ENCODE measurements at regions not wholly inside any gene's neighbourhood (a gene's known extent, or its start where the extent isn't known, plus 50 kb on each side); places are given as distances from the start of the nearest gene placed in this dataset.

DNA sequence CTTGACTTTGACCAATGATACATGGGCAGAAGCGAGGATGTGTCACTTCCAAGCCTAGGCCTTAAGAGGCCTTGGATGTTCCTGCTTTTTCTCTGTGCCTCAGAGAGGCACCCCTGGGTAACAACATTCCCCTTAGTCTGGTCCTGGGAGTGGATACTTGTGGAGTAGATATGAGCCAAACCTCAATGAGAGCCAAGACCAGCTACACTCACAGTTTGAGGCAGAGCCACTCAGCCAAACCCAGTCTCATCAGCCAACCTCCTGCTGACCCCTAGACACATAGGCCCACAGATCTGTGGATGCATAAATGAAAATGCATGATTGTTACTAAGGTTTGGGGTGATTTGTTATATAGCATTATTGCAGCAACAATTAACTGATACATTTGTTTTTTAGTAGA lies 114.2 kb downstream of the ZNF621 start:
- intact Hi-C loops (cut with DNase I; ENCODE audit: low total_unique reads) = no loop called here
- no peak for DNase-seq (ENCODE audit: low spot score in 2 of 2)
- TF ChIP-seq POLR2AphosphoS5 (IDR thresholded peaks at IDR 0.05) (no peak), CTCF (IDR thresholded peaks at IDR 0.05) (no peak), POLR2A (IDR thresholded peaks at IDR 0.05) (no peak)

DNA sequence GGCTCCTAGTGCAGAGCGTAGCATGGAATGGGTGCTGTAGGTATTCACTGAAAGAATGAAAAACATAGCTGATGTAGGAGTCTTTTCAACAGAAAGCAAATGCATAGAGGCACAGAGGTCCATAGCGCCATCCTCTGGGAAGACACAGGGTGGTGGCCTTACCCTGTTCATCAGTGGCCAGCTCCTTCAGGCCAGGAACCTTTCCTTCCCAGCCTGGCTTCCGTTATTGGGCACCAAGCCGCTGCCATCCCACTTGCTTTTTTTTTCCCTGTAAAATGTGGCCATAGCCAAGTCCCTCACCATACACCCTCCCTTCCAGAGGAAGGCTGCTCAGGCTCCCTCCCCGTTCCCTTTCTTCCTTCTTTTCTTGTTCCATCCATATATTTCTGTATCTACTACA lies 118.1 kb downstream of the ZNF621 start:
- no peaks in the 10 kb centered on the region for H3K36me3 ChIP-seq
- no peak for DNase-seq (ENCODE audit: low spot score in 2 of 2)
- TF ChIP-seq CTCF (IDR thresholded peaks at IDR 0.05) = no peak
- no peak for TF ChIP-seq POLR2A (IDR thresholded peaks at IDR 0.05)
- TF ChIP-seq POLR2AphosphoS5 (IDR thresholded peaks at IDR 0.05) = no peak
- no peak overlapping the region for H3K4me3 ChIP-seq
- intact Hi-C loops (cut with DNase I; ENCODE audit: low total_unique reads) = no loop called here
- H3K4me1 ChIP-seq = no peaks in the 10 kb centered on the region
- H3K27me3 ChIP-seq = no peaks in the 10 kb centered on the region
- H3K9me3 ChIP-seq = no peaks in the 10 kb centered on the region
- H3K27ac ChIP-seq = no peak overlapping the region

More for the DNA sequence above, 114.2 kb downstream of the ZNF621 start:
- H3K9me3 ChIP-seq = no peaks in the 10 kb centered on the region
- H3K27ac ChIP-seq = no peak overlapping the region
- H3K36me3 ChIP-seq = no peaks in the 10 kb centered on the region
- no peak overlapping the region for H3K4me3 ChIP-seq
- H3K27me3 ChIP-seq = no peaks in the 10 kb centered on the region
- no peaks in the 10 kb centered on the region for H3K4me1 ChIP-seq

DNA sequence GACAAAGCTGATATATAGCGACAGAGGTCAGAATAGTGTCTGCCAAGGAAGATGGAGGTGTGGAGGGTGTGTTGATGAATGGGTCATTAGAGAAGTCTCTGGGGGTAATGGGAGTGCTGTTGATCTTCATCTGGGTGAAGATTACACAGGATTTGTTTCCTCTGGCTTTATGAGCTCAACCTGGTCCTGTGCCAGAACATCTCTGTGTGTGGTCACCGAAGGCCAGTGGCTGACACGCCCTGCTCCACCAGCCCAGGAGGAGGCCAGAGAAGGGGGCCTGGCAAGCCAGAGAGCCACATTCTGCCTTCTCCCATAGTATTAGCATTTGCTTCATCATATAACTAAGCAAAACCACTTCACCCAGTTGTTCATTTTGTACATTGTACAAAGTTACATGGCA lies 121.1 kb downstream of the ZNF621 start:
- Histone ChIP-seq H3K4me3 (no peak overlapping the region), H3K4me1 (no peaks in the 10 kb centered on the region), H3K36me3 (no peaks in the 10 kb centered on the region), H3K9me3 (no peaks in the 10 kb centered on the region), H3K27me3 (no peaks in the 10 kb centered on the region), H3K27ac (no peak overlapping the region)
- intact Hi-C loops (cut with DNase I; ENCODE audit: low total_unique reads) = no loop called here
- TF ChIP-seq CTCF (IDR thresholded peaks at IDR 0.05) (no peak), POLR2AphosphoS5 (IDR thresholded peaks at IDR 0.05) (no peak), POLR2A (IDR thresholded peaks at IDR 0.05) (no peak)
- no peak for DNase-seq (ENCODE audit: low spot score in 2 of 2)

- no peak for TF ChIP-seq POLR2A (IDR thresholded peaks at IDR 0.05)
- no peak for TF ChIP-seq CTCF (IDR thresholded peaks at IDR 0.05)
- TF ChIP-seq POLR2AphosphoS5 (IDR thresholded peaks at IDR 0.05) = no peak
- Histone ChIP-seq H3K27me3 (no peaks in the 10 kb centered on the region), H3K9me3 (no peaks in the 10 kb centered on the region)
Measured at GRCh38 chr3:40649346-40649745, 124.6 kb downstream of the ZNF621 start.

DNA sequence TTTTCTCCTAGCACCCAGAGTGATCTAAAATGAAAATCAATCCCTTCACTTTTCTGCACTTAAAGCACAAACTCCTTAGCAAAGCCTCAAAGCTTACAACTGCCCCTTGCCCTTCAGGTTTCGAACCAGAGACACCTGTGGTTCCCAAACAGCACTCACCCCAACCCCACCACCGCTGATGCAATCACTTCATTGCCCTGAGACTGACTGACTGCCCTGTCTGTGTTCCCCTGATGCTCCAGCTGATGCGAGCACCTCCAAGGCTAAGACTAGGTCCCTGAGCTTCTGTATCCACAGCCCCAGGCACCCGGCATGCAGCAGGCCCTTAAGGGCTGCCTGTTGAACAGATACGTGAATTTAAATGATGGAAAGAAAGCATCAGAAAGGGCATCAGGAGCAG lies 127.3 kb downstream of the ZNF621 start:
- TF ChIP-seq CTCF (IDR thresholded peaks at IDR 0.05) (no peak), POLR2A (IDR thresholded peaks at IDR 0.05) (no peak), POLR2AphosphoS5 (IDR thresholded peaks at IDR 0.05) (no peak)
- no peak overlapping the region for H3K4me3 ChIP-seq
- no peaks in the 10 kb centered on the region for H3K36me3 ChIP-seq
- no peak overlapping the region for H3K27ac ChIP-seq
- no peaks in the 10 kb centered on the region for H3K9me3 ChIP-seq
- no peaks in the 10 kb centered on the region for H3K27me3 ChIP-seq
- DNase-seq (ENCODE audit: low spot score in 2 of 2) = no peak
- intact Hi-C loops (cut with DNase I; ENCODE audit: low total_unique reads) = no loop called here
- H3K4me1 ChIP-seq = no peaks in the 10 kb centered on the region

More at GRCh38 chr3:40649346-40649745, 124.6 kb downstream of the ZNF621 start:
- Histone ChIP-seq H3K27ac (no peak overlapping the region), H3K4me3 (no peak overlapping the region), H3K36me3 (no peaks in the 10 kb centered on the region), H3K4me1 (no peaks in the 10 kb centered on the region)
- intact Hi-C loops (cut with DNase I; ENCODE audit: low total_unique reads) = no loop called here
- DNase-seq (ENCODE audit: low spot score in 2 of 2) = no peak

All from breast epithelium (tissue), 4 donors.